ENCODE measurements at regions not wholly inside any gene's neighbourhood (a gene's known extent, or its start where the extent isn't known, plus 50 kb on each side); places are given as distances from the start of the nearest gene placed in this dataset.
"Not testable (repeated sequence)": the region's sequence is repeated elsewhere in the genome, so short reads cannot be mapped to it uniquely, and the experiment has no call there.

DNA sequence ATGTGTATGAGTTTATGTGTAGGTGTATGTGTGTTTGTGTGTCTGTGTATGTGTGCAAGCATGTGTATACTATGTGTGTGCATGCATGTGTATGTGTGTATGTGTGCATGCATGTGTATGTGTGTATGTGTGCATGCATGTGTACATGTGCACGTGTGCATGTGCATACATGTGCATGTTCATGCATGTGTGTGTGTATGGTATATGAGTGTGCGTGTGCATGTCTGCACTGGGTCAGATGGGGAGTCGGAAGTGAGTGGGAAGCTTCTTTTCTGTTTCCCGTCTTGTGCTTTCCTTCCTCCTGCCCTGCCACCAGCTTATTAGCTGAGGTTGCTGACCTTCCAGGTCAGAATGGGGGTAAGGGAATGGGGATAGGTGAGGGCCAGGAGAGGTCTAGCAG lies 174.7 kb downstream of the MAP2K4 start:
- DNase-seq, result no peak
- no peak overlapping the region for H3K27ac Mint-ChIP-seq
- H3K9me3 Mint-ChIP-seq, result no peaks in the 10 kb centered on the region
- H3K27me3 Mint-ChIP-seq (ENCODE audit: low read depth), result peaks cover 5% of the 10 kb centered on the region
- CTCF ChIA-PET, result no interaction called here
- intact Hi-C loops (cut with micrococcal nuclease), result no loop called here
- H3K4me1 Mint-ChIP-seq (ENCODE audit: low read depth), result no peaks in the 10 kb centered on the region
- H3K36me3 Mint-ChIP-seq (ENCODE audit: low read depth), result no peaks in the 10 kb centered on the region
- H3K4me3 Mint-ChIP-seq, result no peak overlapping the region

GRCh38 chr17:12201294-12201880 lies 180.7 kb downstream of the MAP2K4 start:
- Mint-ChIP-seq H3K27me3 (ENCODE audit: low read depth) (no peaks in the 10 kb centered on the region), H3K27ac (no peak overlapping the region), H3K4me1 (ENCODE audit: low read depth) (no peaks in the 10 kb centered on the region), H3K4me3 (no peak overlapping the region), H3K36me3 (ENCODE audit: low read depth) (no peaks in the 10 kb centered on the region), H3K9me3 (no peaks in the 10 kb centered on the region)
- intact Hi-C loops (cut with micrococcal nuclease), result no loop called here
- DNase-seq, result no peak
- CTCF ChIA-PET, result no interaction called here

DNA sequence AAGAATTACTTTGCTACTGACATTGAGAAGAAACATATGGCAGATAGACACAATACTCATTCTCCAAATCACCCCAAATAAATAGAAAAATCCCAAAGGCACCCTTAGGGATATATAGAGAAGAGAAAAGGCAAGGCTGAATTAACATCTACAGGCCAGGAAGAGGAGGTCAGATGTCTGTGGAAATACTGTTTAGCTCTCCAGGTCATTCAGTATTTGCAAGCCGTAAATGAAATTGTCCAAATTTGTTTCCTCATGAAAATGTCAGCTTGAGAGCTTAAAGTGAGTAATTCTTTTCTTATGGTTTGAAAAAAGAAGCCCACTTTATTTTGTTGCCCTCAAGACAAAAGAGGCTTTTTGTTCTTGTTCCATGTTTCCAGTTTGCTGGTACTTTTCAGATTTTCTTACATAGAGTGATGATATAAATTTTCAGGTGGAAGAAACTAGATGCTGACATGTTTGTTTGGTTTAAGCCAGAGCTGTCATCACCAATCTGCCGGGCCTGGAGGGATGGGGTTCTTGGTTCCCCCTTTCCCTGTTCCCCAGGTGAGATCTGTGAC lies 189.0 kb downstream of the MAP2K4 start:
- intact Hi-C loops (cut with micrococcal nuclease), result no loop called here
- no peak overlapping the region for H3K4me3 Mint-ChIP-seq
- CTCF ChIA-PET, result no interaction called here
- no peaks in the 10 kb centered on the region for H3K27me3 Mint-ChIP-seq (ENCODE audit: low read depth)
- no peak for DNase-seq
- no peaks in the 10 kb centered on the region for H3K4me1 Mint-ChIP-seq (ENCODE audit: low read depth)
- H3K9me3 Mint-ChIP-seq, result no peaks in the 10 kb centered on the region
- H3K27ac Mint-ChIP-seq, result no peak overlapping the region
- H3K36me3 Mint-ChIP-seq (ENCODE audit: low read depth), result no peaks in the 10 kb centered on the region

DNA sequence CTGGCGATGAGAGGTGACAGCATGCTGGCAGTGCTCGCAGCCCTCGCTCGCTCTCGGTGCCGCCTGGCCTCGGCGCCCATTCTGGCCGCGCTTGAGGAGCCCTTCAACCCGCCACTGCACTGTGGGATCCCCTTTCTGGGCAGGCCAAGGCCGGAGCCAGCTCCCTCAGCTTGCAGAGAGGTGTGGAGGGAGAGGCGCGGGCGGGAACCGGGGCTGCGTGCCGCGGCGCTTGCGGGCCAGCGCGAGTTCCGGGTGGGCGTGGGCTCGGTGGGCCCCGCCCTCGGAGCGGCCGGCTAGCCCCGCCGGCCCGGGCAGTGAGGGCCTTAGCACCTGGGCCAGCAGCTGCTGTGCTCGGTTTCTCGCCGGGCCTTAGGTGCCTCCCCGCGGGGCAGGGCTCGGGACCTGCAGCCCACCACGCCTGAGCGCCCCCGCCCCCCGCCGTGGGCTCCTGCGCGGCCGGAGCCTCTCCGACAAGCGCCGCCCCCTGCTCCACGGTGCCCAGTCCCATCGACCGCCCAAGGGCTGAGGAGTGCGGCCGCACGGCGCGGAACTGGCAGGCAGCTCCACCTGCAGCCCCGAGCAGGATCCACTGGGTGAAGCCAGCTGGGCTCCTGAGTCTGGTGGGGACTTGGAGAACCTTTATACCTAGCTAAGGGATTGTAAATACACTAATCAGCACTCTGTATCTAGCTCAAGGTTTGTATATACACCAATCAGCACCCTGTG lies 200.2 kb downstream of the MAP2K4 start:
- H3K27ac Mint-ChIP-seq; H3K4me1 Mint-ChIP-seq (ENCODE audit: low read depth); intact Hi-C loops (cut with micrococcal nuclease); DNase-seq; H3K9me3 Mint-ChIP-seq; CTCF ChIA-PET; H3K4me3 Mint-ChIP-seq; H3K36me3 Mint-ChIP-seq (ENCODE audit: low read depth); H3K27me3 Mint-ChIP-seq (ENCODE audit: low read depth): not testable (repeated sequence)

- no peaks in the 10 kb centered on the region for H3K36me3 Mint-ChIP-seq (ENCODE audit: low read depth)
- CTCF ChIA-PET, result no interaction called here
- no peak overlapping the region for H3K4me3 Mint-ChIP-seq
Observed at GRCh38 chr17:12222392-12222791, 201.7 kb downstream of the MAP2K4 start.

DNA sequence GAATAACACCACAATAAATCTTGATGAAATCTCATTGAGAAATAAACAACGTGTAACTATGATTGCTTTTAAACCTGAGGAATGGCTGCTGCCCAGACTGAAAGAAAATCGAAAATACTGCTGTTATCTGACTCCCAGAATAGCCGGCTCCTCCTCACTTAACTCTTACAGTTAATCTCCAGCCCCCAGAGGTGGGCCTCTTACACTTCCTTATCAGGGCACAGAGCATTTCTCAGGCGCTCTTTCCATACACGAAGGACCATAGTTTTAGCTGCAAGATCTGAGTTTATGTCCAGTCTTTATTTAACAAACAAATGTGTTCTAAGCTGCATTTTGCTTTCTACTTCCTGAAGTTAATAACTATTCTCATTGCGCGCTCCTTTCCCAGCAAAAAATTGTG lies 206.9 kb downstream of the MAP2K4 start:
- peaks cover 6% of the 10 kb centered on the region for H3K27me3 Mint-ChIP-seq (ENCODE audit: low read depth)

More at GRCh38 chr17:12222392-12222791, 201.7 kb downstream of the MAP2K4 start:
- peaks cover 6% of the 10 kb centered on the region for H3K27me3 Mint-ChIP-seq (ENCODE audit: low read depth)
- no peak for DNase-seq
- intact Hi-C loops (cut with micrococcal nuclease), result no loop called here
- H3K9me3 Mint-ChIP-seq, result peaks cover 5% of the 10 kb centered on the region
- H3K4me1 Mint-ChIP-seq (ENCODE audit: low read depth), result no peaks in the 10 kb centered on the region
- no peak overlapping the region for H3K27ac Mint-ChIP-seq

GRCh38 chr17:12229335-12229734 lies 208.7 kb downstream of the MAP2K4 start:
- CTCF ChIA-PET, result no interaction called here
- H3K36me3 Mint-ChIP-seq (ENCODE audit: low read depth), result no peaks in the 10 kb centered on the region
- DNase-seq, result no peak
- H3K4me3 Mint-ChIP-seq, result no peak overlapping the region
- no peaks in the 10 kb centered on the region for H3K4me1 Mint-ChIP-seq (ENCODE audit: low read depth)
- no peaks in the 10 kb centered on the region for H3K9me3 Mint-ChIP-seq
- no peak overlapping the region for H3K27ac Mint-ChIP-seq
- H3K27me3 Mint-ChIP-seq (ENCODE audit: low read depth), result peaks cover 3% of the 10 kb centered on the region
- intact Hi-C loops (cut with micrococcal nuclease), result no loop called here

More for the DNA sequence above, 206.9 kb downstream of the MAP2K4 start:
- no peaks in the 10 kb centered on the region for H3K36me3 Mint-ChIP-seq (ENCODE audit: low read depth)
- DNase-seq, result no peak
- no peak overlapping the region for H3K27ac Mint-ChIP-seq
- H3K4me3 Mint-ChIP-seq, result no peak overlapping the region
- CTCF ChIA-PET, result no interaction called here
- intact Hi-C loops (cut with micrococcal nuclease), result no loop called here
- no peaks in the 10 kb centered on the region for H3K4me1 Mint-ChIP-seq (ENCODE audit: low read depth)
- H3K9me3 Mint-ChIP-seq, result no peaks in the 10 kb centered on the region

GRCh38 chr17:12230481-12231354 lies 210.0 kb downstream of the MAP2K4 start:
- H3K4me1 Mint-ChIP-seq (ENCODE audit: low read depth), result no peaks in the 10 kb centered on the region
- intact Hi-C loops (cut with micrococcal nuclease), result no loop called here

DNA sequence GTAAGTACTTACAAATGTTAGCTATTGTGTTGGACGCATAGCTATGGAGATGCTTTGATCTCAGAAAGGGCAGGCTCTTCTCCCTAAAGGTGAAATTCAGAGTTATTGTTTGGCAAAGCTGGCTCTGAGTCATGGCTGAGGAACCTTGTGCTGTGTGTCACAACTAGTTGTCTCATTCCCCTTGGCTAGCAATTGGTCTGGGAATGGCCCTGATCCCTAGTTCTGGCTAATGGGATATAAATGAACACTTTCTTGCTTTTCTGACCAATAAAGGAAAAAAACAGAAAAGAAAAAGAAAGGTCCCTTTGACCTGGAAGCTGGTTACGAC lies 210.6 kb downstream of the MAP2K4 start:
- DNase-seq, result no peak
- H3K4me3 Mint-ChIP-seq, result no peak overlapping the region
- CTCF ChIA-PET, result no interaction called here
- H3K27ac Mint-ChIP-seq, result no peak overlapping the region
- no peaks in the 10 kb centered on the region for H3K36me3 Mint-ChIP-seq (ENCODE audit: low read depth)
- H3K27me3 Mint-ChIP-seq (ENCODE audit: low read depth), result no peaks in the 10 kb centered on the region
- intact Hi-C loops (cut with micrococcal nuclease), result no loop called here
- no peaks in the 10 kb centered on the region for H3K9me3 Mint-ChIP-seq
- H3K4me1 Mint-ChIP-seq (ENCODE audit: low read depth), result no peaks in the 10 kb centered on the region

More at GRCh38 chr17:12230481-12231354, 210.0 kb downstream of the MAP2K4 start:
- CTCF ChIA-PET, result no interaction called here
- DNase-seq, result no peak
- Mint-ChIP-seq H3K36me3 (ENCODE audit: low read depth) (no peaks in the 10 kb centered on the region), H3K4me3 (no peak overlapping the region), H3K9me3 (no peaks in the 10 kb centered on the region), H3K27ac (no peak overlapping the region), H3K27me3 (ENCODE audit: low read depth) (peaks cover under 1% of the 10 kb centered on the region)

GRCh38 chr17:12239021-12239420 lies 218.3 kb downstream of the MAP2K4 start:
- H3K4me3 Mint-ChIP-seq; H3K9me3 Mint-ChIP-seq; H3K27ac Mint-ChIP-seq; DNase-seq; H3K27me3 Mint-ChIP-seq (ENCODE audit: low read depth); H3K4me1 Mint-ChIP-seq (ENCODE audit: low read depth); H3K36me3 Mint-ChIP-seq (ENCODE audit: low read depth); intact Hi-C loops (cut with micrococcal nuclease): not testable (repeated sequence)
- CTCF ChIA-PET, result interaction anchor here (1.1 kb wide), 1 partner anchor 18 kb away, joined by 3 read pairs; no protein-coding TSS in a partner anchor

GRCh38 chr17:12242345-12242954 lies 221.8 kb downstream of the MAP2K4 start:
- no peak for DNase-seq
- Mint-ChIP-seq H3K27ac (no peak overlapping the region), H3K9me3 (no peaks in the 10 kb centered on the region), H3K4me1 (ENCODE audit: low read depth) (no peaks in the 10 kb centered on the region), H3K27me3 (ENCODE audit: low read depth) (peaks cover 4% of the 10 kb centered on the region), H3K36me3 (ENCODE audit: low read depth) (no peaks in the 10 kb centered on the region), H3K4me3 (no peak overlapping the region)
- CTCF ChIA-PET, result interaction anchor here (1.5 kb wide), 1 partner anchor 14 kb away, joined by 4 read pairs; no protein-coding TSS in a partner anchor
- intact Hi-C loops (cut with micrococcal nuclease), result no loop called here

- Mint-ChIP-seq H3K27ac (no peak overlapping the region), H3K4me1 (ENCODE audit: low read depth) (no peaks in the 10 kb centered on the region), H3K4me3 (no peak overlapping the region), H3K27me3 (ENCODE audit: low read depth) (peaks cover 8% of the 10 kb centered on the region), H3K9me3 (no peaks in the 10 kb centered on the region), H3K36me3 (ENCODE audit: low read depth) (no peaks in the 10 kb centered on the region)
- intact Hi-C loops (cut with micrococcal nuclease), result no loop called here
- no peak for DNase-seq
- CTCF ChIA-PET, result no interaction called here
Observed at GRCh38 chr17:12247761-12248160, 227.1 kb downstream of the MAP2K4 start.

Data from activated naive CD4-positive, alpha-beta T cell treated with anti-CD3 and anti-CD28 coated beads for 36 hours (primary cell).